AG09309 (cell line): ENCODE measurements at regions not wholly inside any gene's neighbourhood (a gene's known extent, or its start where the extent isn't known, plus 50 kb on each side); places are given as distances from the start of the nearest gene placed in this dataset.

Source experiments
- DNase-seq: peaks from one replicate; pipeline ENCODE4 v3.0.0-alpha.2; 2010; ENCODE audit warnings: low read depth
- H3K4me3 ChIP-seq: 2 replicates; pipeline ENCODE4 v1.5.1; 2011; ENCODE audit warnings: mild to moderate bottlenecking, low read depth, low read length, moderate library complexity; ENCODE audit not compliant: control insufficient read depth
- CTCF ChIP-seq: IDR thresholded peaks from 2 replicates; pipeline ENCODE4 v1.5.1; 2011; ENCODE audit warnings: mild to moderate bottlenecking, low read depth, low read length, inconsistent platforms; ENCODE audit not compliant: insufficient read depth, control insufficient read depth; ENCODE audit errors: missing control alignments

- no peak for DNase-seq
- H3K4me3 ChIP-seq, result no peak overlapping the region
- no peak for TF ChIP-seq CTCF
Measured at GRCh38 chr1:57474137-57474750, 50.4 kb upstream of the DAB1 start.
